MCF 10A (cell line): ENCODE measurements at regions not wholly inside any gene's neighbourhood (a gene's known extent, or its start where the extent isn't known, plus 50 kb on each side); places are given as distances from the start of the nearest gene placed in this dataset.
"Not testable (repeated sequence)": the region's sequence is repeated elsewhere in the genome, so short reads cannot be mapped to it uniquely, and the experiment has no call there.

Source experiments
- BruUV-seq: library from RNA; stranded (reverse); fragments of 400-500 nt; replicated peaks from 2 replicates; lab custom pipeline; 2021; lab: Mats Ljungman, UMichigan
- CTCF ChIA-PET: fragments of 300-600 bp; sonication (Branson Sonifier 250); formaldehyde crosslinking; extraction: SDS; loops from one replicate; lab custom pipeline; 2021; ENCODE audit warnings: antibody characterized with exemption, inconsistent platforms; lab: Yijun Ruan, JAX
- POLR2A ChIA-PET: fragments of 300-600, 350-650 bp; sonication (Branson Sonifier 250); formaldehyde crosslinking; extraction: SDS; loops from one replicate; lab custom pipeline; 2020; ENCODE audit warnings: antibody characterized with exemption, inconsistent platforms; lab: Yijun Ruan, JAX
- DNase-seq: peaks from one replicate; pipeline ENCODE4 v3.0.0-alpha.2; 2018; ENCODE audit not compliant: unreplicated experiment
- H3K27ac Mint-ChIP-seq: one replicate; pipeline ENCODE4 v1.8.0; 2022; ENCODE audit warnings: mild to moderate bottlenecking, low read depth, mixed read lengths; ENCODE audit not compliant: unreplicated experiment
- H3K27me3 Mint-ChIP-seq: one replicate; pipeline ENCODE4 v1.8.0; 2022; ENCODE audit warnings: mixed read lengths; ENCODE audit not compliant: insufficient read depth, unreplicated experiment
- H3K36me3 Mint-ChIP-seq: one replicate; pipeline ENCODE4 v1.8.0; 2022; ENCODE audit warnings: mild to moderate bottlenecking, moderate library complexity, mixed read lengths; ENCODE audit not compliant: insufficient read depth, unreplicated experiment
- H3K4me1 Mint-ChIP-seq: one replicate; pipeline ENCODE4 v1.8.0; 2022; ENCODE audit warnings: mixed read lengths; ENCODE audit not compliant: insufficient read depth, unreplicated experiment
- H3K4me3 Mint-ChIP-seq: one replicate; pipeline ENCODE4 v1.8.0; 2022; ENCODE audit warnings: mild to moderate bottlenecking, moderate library complexity, mixed read lengths; ENCODE audit not compliant: unreplicated experiment
- H3K9me3 Mint-ChIP-seq: one replicate; pipeline ENCODE4 v1.8.0; 2022; ENCODE audit warnings: mixed read lengths; ENCODE audit not compliant: unreplicated experiment
- CTCF ChIP-seq: fragments of 200-600 bp; IDR thresholded peaks from one replicate; pipeline ENCODE4 v1.8.0; 2022; ENCODE audit warnings: antibody characterized with exemption, mild to moderate bottlenecking; ENCODE audit not compliant: unreplicated experiment
- intact Hi-C: fragments of 100-400 bp; cut with micrococcal nuclease; formaldehyde crosslinking; loops from 2 replicates; pipeline ENCODE4 v1.14.1; 2022

DNA sequence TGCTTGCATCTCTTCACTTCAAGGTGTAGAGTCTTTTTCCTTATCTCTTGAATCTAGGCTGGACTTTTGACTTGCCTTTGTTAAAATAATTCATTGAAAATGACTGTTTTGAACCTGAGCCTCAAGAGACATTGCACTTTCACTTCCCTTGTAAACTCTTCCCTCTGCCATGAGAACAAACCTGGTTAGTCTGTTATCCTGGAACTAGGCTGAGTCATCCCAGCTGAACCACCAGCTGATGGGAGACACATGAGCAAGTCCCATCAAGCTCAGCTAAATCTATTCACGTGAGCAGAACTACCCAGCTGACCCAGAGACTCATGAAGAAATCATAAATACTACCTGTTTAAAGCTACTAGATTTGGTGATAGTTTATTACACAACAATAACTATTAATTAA, 202.3 kb upstream of the CENPE start:
- peak overlapping the region; percentile 9 for H3K27ac Mint-ChIP-seq
- CTCF ChIA-PET, result no interaction called here
- intact Hi-C loops, result no loop called here
- H3K4me3 Mint-ChIP-seq, result no peak overlapping the region
- H3K27me3 Mint-ChIP-seq, result no peaks in the 10 kb centered on the region
- peak; percentile 73 for DNase-seq
- TF ChIP-seq CTCF, result no peak
- BruUV-seq, result no TSS peak
- POLR2A ChIA-PET, result no interaction called here
- no peaks in the 10 kb centered on the region for H3K36me3 Mint-ChIP-seq
- H3K4me1 Mint-ChIP-seq, result peaks cover 7% of the 10 kb centered on the region
- H3K9me3 Mint-ChIP-seq, result no peaks in the 10 kb centered on the region

DNA sequence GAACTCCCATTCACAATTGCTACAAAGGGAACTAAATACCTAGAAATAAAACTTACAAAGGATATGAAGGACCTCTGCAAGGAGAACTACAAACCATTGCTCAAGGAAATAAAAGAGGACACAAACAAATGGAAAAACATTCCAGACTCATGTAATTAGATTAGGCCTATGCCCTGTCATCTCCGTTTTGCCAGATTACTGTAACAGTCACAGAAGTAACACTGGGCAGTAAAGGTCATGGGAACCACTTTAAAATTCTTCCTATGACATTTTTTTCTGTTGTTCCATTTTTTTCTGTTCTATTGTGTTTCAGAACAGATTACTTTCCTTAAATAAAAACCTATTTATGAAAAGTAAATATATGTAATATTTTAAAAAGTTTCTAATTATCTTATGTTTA, 199.4 kb upstream of the CENPE start:
- intact Hi-C loops, result no loop called here
- Mint-ChIP-seq H3K4me3 (no peak overlapping the region), H3K4me1 (peaks cover 7% of the 10 kb centered on the region), H3K27ac (no peak overlapping the region), H3K9me3 (no peaks in the 10 kb centered on the region), H3K27me3 (no peaks in the 10 kb centered on the region), H3K36me3 (no peaks in the 10 kb centered on the region)
- no peak for DNase-seq
- no peak for TF ChIP-seq CTCF
- POLR2A ChIA-PET, result interaction anchor here (0.5 to 1.4 kb wide), 2 partner anchors 13 to 1690 kb away, joined by 3 read pairs; no protein-coding TSS in a partner anchor
- CTCF ChIA-PET, result no interaction called here
- BruUV-seq, result no TSS peak

- H3K27me3 Mint-ChIP-seq, H3K4me1 Mint-ChIP-seq, intact Hi-C loops, POLR2A ChIA-PET, CTCF ChIA-PET, H3K4me3 Mint-ChIP-seq, H3K27ac Mint-ChIP-seq, H3K36me3 Mint-ChIP-seq, BruUV-seq, DNase-seq: not testable (repeated sequence)
- peaks cover 19% of the 10 kb centered on the region for H3K9me3 Mint-ChIP-seq
Observed at GRCh38 chr4:103387508-103388011, 189.4 kb upstream of the CENPE start.

GRCh38 chr4:103385565-103385964, 187.4 kb upstream of the CENPE start:
- H3K27me3 Mint-ChIP-seq, POLR2A ChIA-PET, H3K36me3 Mint-ChIP-seq, H3K27ac Mint-ChIP-seq, H3K4me1 Mint-ChIP-seq, intact Hi-C loops, BruUV-seq, H3K4me3 Mint-ChIP-seq, DNase-seq: not testable (repeated sequence)
- CTCF ChIA-PET, result interaction anchor here (1.1 kb wide), 1 partner anchor 548 kb away, joined by 6 read pairs; no protein-coding TSS in a partner anchor
- H3K9me3 Mint-ChIP-seq, result peaks cover 26% of the 10 kb centered on the region

GRCh38 chr4:103375278-103375677, 177.1 kb upstream of the CENPE start:
- no TSS peak for BruUV-seq
- H3K4me3 Mint-ChIP-seq, result no peak overlapping the region
- no peaks in the 10 kb centered on the region for H3K27me3 Mint-ChIP-seq
- DNase-seq, result peak; percentile 74
- ChIA-PET CTCF (no interaction called here), POLR2A (no interaction called here)
- H3K4me1 Mint-ChIP-seq, result no peaks in the 10 kb centered on the region
- intact Hi-C loops, result no loop called here
- no peak overlapping the region for H3K27ac Mint-ChIP-seq
- H3K9me3 Mint-ChIP-seq, result no peaks in the 10 kb centered on the region
- H3K36me3 Mint-ChIP-seq, result no peaks in the 10 kb centered on the region
- TF ChIP-seq CTCF, result no peak
